ENCODE measurements at regions not wholly inside any gene's neighbourhood (a gene's known extent, or its start where the extent isn't known, plus 50 kb on each side); places are given as distances from the start of the nearest gene placed in this dataset.

DNA sequence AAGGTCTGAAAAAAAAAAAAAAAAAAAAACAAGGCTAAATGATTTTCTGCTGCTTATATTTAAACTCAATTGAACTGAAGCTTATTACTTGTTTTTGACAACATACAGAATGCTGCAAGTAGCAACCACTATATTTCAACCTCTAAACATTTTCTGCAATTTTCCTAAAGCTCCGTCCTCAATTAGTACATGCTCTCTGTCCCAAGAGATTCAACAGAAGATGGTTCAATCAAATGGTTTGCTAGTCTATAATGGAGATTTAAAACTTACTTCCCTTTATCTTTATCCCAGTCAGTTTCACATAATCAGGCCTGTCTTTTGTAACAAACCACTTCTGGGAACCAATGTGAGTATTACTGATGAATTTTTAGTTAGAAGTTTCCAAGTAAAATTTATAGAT is 485.1 kb upstream of the CDH7 start:
- no peak overlapping the region for H3K14ac ChIP-seq (ENCODE audit: low read length)
- H3K4me1 ChIP-seq (ENCODE audit: control insufficient read depth in 2 of 2, insufficient read depth in 1 of 2, low read depth in 1 of 2, low read length in 2 of 2) = peaks cover 0 to 6% of the 10 kb centered on the region in 2 donors
- H2BK5ac ChIP-seq (ENCODE audit: low read length) = no peak overlapping the region
- H2BK12ac ChIP-seq (ENCODE audit: low read length) = no peak overlapping the region
- H3K27ac ChIP-seq (replicated peaks; ENCODE audit: low read length) = no peak overlapping the region
- no peak overlapping the region for H3K4me3 ChIP-seq (ENCODE audit: low read length in 2 of 2)
- H2BK15ac ChIP-seq (ENCODE audit: low read length) = no peak overlapping the region
- no peaks in the 10 kb centered on the region for H3K79me1 ChIP-seq (ENCODE audit: low read depth, low read length)
- no CpG with 5 or more reads among the region's 1 CpG for WGBS, 2 donors (ENCODE audit: extremely low coverage in 2 of 2, insufficient read length in 2 of 2, insufficient replicate concordance in 1 of 2)
- H3K23ac ChIP-seq (ENCODE audit: low read depth, low read length, poor library complexity) = no peak overlapping the region
- H4K8ac ChIP-seq (ENCODE audit: low read depth, low read length) = no peak overlapping the region
- H3K4me2 ChIP-seq (ENCODE audit: insufficient read depth, low read length, poor library complexity, severe bottlenecking) = no peak overlapping the region
- no peaks in the 10 kb centered on the region for H3K27me3 ChIP-seq (ENCODE audit: control insufficient read depth in 3 of 3, insufficient read depth in 3 of 3, low read depth in 1 of 3, low read length in 3 of 3)
- no peak overlapping the region for H4K91ac ChIP-seq (ENCODE audit: low read depth, low read length, poor library complexity)
- H3K36me3 ChIP-seq (replicated peaks in 1 of 2; ENCODE audit: control insufficient read depth in 2 of 2, insufficient read depth in 2 of 2, low read length in 2 of 2) = no peaks in the 10 kb centered on the region
- H2BK120ac ChIP-seq (ENCODE audit: low read depth, low read length) = no peak overlapping the region
- H2AFZ ChIP-seq (ENCODE audit: low read length) = no peak overlapping the region
- no peak overlapping the region for H2AK5ac ChIP-seq (ENCODE audit: low read depth, low read length)
- no peak overlapping the region for H3K9ac ChIP-seq (ENCODE audit: low read depth, low read length, poor library complexity)
- H3K18ac ChIP-seq (ENCODE audit: low read length) = no peak overlapping the region
- H3K4ac ChIP-seq (ENCODE audit: low read length) = no peak overlapping the region
- DNase-seq (ENCODE audit: low spot score) = no peak
- H3K9me3 ChIP-seq (replicated peaks in 1 of 2; ENCODE audit: control insufficient read depth in 2 of 2, insufficient read depth in 1 of 2, low read depth in 1 of 2, low read length in 2 of 2) = no peaks in the 10 kb centered on the region

DNA sequence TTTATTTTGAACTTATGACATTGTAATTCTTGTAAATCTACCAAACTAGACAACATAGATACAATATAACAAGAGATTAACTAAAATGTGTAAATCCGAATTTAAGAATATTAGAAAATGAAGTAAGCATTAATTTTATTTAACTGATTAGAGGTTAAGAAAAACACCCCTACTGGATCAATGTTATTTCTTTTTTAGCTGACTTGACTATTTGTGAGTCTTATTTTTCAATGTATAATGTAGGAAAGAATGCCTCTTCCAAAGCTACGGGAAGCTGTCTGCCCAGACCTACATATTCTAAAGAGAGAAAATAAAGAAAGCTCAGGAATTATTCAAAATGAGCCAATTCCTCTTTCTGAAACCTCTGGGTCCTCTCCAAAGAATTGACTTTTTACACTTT is 490.8 kb upstream of the CDH7 start:
- no peak overlapping the region for H2BK15ac ChIP-seq (ENCODE audit: low read length)
- H2BK5ac ChIP-seq (ENCODE audit: low read length) = no peak overlapping the region
- H3K4me3 ChIP-seq (ENCODE audit: low read length in 2 of 2) = no peak overlapping the region
- no peak overlapping the region for H3K18ac ChIP-seq (ENCODE audit: low read length)
- no peak overlapping the region for H2BK120ac ChIP-seq (ENCODE audit: low read depth, low read length)
- H3K36me3 ChIP-seq (replicated peaks in 1 of 2; ENCODE audit: control insufficient read depth in 2 of 2, insufficient read depth in 2 of 2, low read length in 2 of 2) = no peaks in the 10 kb centered on the region
- H3K9ac ChIP-seq (ENCODE audit: low read depth, low read length, poor library complexity) = no peak overlapping the region
- no peak overlapping the region for H3K23ac ChIP-seq (ENCODE audit: low read depth, low read length, poor library complexity)
- H4K8ac ChIP-seq (ENCODE audit: low read depth, low read length) = no peak overlapping the region
- H3K27me3 ChIP-seq (ENCODE audit: control insufficient read depth in 3 of 3, insufficient read depth in 3 of 3, low read depth in 1 of 3, low read length in 3 of 3) = no peaks in the 10 kb centered on the region
- no CpG with 5 or more reads among the region's 2 CpGs for WGBS, 2 donors (ENCODE audit: extremely low coverage in 2 of 2, insufficient read length in 2 of 2, insufficient replicate concordance in 1 of 2)
- H3K9me3 ChIP-seq (replicated peaks in 1 of 2; ENCODE audit: control insufficient read depth in 2 of 2, insufficient read depth in 1 of 2, low read depth in 1 of 2, low read length in 2 of 2) = no peaks in the 10 kb centered on the region
- no peak overlapping the region for H2AFZ ChIP-seq (ENCODE audit: low read length)
- H3K14ac ChIP-seq (ENCODE audit: low read length) = no peak overlapping the region
- no peak overlapping the region for H3K27ac ChIP-seq (replicated peaks; ENCODE audit: low read length)
- DNase-seq (ENCODE audit: low spot score) = no peak
- no peak overlapping the region for H4K91ac ChIP-seq (ENCODE audit: low read depth, low read length, poor library complexity)
- no peaks in the 10 kb centered on the region for H3K79me1 ChIP-seq (ENCODE audit: low read depth, low read length)
- H2AK5ac ChIP-seq (ENCODE audit: low read depth, low read length) = no peak overlapping the region
- no peak overlapping the region for H2BK12ac ChIP-seq (ENCODE audit: low read length)
- H3K4ac ChIP-seq (ENCODE audit: low read length) = no peak overlapping the region
- peaks cover 0 to 6% of the 10 kb centered on the region in 2 donors for H3K4me1 ChIP-seq (ENCODE audit: control insufficient read depth in 2 of 2, insufficient read depth in 1 of 2, low read depth in 1 of 2, low read length in 2 of 2)
- no peak overlapping the region for H3K4me2 ChIP-seq (ENCODE audit: insufficient read depth, low read length, poor library complexity, severe bottlenecking)

DNA sequence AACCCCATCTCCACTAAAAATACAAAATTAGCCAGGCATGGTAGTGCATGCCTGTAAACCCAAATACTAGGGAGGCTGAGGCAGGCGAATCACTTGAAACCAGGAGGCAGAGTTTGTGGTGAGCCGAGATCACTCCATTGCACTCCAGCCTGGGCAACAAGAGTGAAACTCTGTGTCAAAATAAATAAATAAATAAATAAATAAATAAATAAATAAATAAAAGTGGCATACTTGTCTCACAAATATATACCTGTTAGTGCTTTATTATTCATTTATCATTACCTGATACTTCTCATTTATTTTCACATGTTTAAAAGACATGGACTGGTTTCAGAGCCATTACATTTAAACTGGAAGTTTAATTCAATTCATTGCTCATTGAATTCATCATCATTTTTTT is 491.4 kb upstream of the CDH7 start:
- Histone ChIP-seq H2BK12ac (ENCODE audit: low read length) (no peak overlapping the region), H2BK120ac (ENCODE audit: low read depth, low read length) (no peak overlapping the region), H3K14ac (ENCODE audit: low read length) (no peak overlapping the region), H3K23ac (ENCODE audit: low read depth, low read length, poor library complexity) (no peak overlapping the region), H3K4me2 (ENCODE audit: insufficient read depth, low read length, poor library complexity, severe bottlenecking) (no peak overlapping the region), H3K4me3 (ENCODE audit: low read length in 2 of 2) (no peak overlapping the region), H3K18ac (ENCODE audit: low read length) (no peak overlapping the region), H3K27ac (replicated peaks; ENCODE audit: low read length) (no peak overlapping the region), H4K91ac (ENCODE audit: low read depth, low read length, poor library complexity) (no peak overlapping the region), H3K9me3 (replicated peaks in 1 of 2; ENCODE audit: control insufficient read depth in 2 of 2, insufficient read depth in 1 of 2, low read depth in 1 of 2, low read length in 2 of 2) (no peaks in the 10 kb centered on the region), H4K8ac (ENCODE audit: low read depth, low read length) (no peak overlapping the region), H2BK5ac (ENCODE audit: low read length) (no peak overlapping the region), H3K79me1 (ENCODE audit: low read depth, low read length) (no peaks in the 10 kb centered on the region), H2AK5ac (ENCODE audit: low read depth, low read length) (no peak overlapping the region), H3K4me1 (ENCODE audit: control insufficient read depth in 2 of 2, insufficient read depth in 1 of 2, low read depth in 1 of 2, low read length in 2 of 2) (peaks cover 0 to 6% of the 10 kb centered on the region in 2 donors), H3K36me3 (replicated peaks in 1 of 2; ENCODE audit: control insufficient read depth in 2 of 2, insufficient read depth in 2 of 2, low read length in 2 of 2) (no peaks in the 10 kb centered on the region), H2BK15ac (ENCODE audit: low read length) (no peak overlapping the region), H3K4ac (ENCODE audit: low read length) (no peak overlapping the region), H2AFZ (ENCODE audit: low read length) (no peak overlapping the region), H3K27me3 (ENCODE audit: control insufficient read depth in 3 of 3, insufficient read depth in 3 of 3, low read depth in 1 of 3, low read length in 3 of 3) (no peaks in the 10 kb centered on the region), H3K9ac (ENCODE audit: low read depth, low read length, poor library complexity) (no peak overlapping the region)
- WGBS, 2 donors (ENCODE audit: extremely low coverage in 2 of 2, insufficient read length in 2 of 2, insufficient replicate concordance in 1 of 2) = no CpG with 5 or more reads among the region's 2 CpGs
- no peak for DNase-seq (ENCODE audit: low spot score)

DNA sequence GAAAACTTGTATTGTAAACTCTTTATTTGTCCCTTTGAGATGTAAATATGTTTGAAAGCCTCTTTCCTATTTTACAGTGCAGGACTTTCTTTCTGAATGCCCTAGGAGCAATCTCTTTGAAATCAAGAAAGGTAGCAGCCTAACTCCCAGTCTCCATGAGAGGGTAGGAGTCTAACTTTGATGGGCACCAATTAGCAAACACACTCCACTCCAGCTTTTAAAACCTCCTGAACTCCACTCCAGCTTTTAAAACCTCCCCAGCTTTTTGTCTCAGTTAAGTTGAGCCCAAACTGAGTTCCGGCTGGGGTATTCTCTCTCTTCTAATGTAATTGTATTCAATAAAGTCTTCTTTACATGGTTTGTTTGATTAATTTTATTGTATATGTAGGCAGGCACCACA is 493.7 kb upstream of the CDH7 start:
- Histone ChIP-seq H4K91ac (ENCODE audit: low read depth, low read length, poor library complexity) (no peak overlapping the region), H4K8ac (ENCODE audit: low read depth, low read length) (no peak overlapping the region), H2BK15ac (ENCODE audit: low read length) (no peak overlapping the region), H3K27ac (replicated peaks; ENCODE audit: low read length) (no peak overlapping the region), H3K4me2 (ENCODE audit: insufficient read depth, low read length, poor library complexity, severe bottlenecking) (no peak overlapping the region), H2BK5ac (ENCODE audit: low read length) (no peak overlapping the region), H3K18ac (ENCODE audit: low read length) (no peak overlapping the region), H3K36me3 (replicated peaks in 1 of 2; ENCODE audit: control insufficient read depth in 2 of 2, insufficient read depth in 2 of 2, low read length in 2 of 2) (no peaks in the 10 kb centered on the region), H3K9me3 (replicated peaks in 1 of 2; ENCODE audit: control insufficient read depth in 2 of 2, insufficient read depth in 1 of 2, low read depth in 1 of 2, low read length in 2 of 2) (no peaks in the 10 kb centered on the region), H3K9ac (ENCODE audit: low read depth, low read length, poor library complexity) (no peak overlapping the region), H3K79me1 (ENCODE audit: low read depth, low read length) (no peaks in the 10 kb centered on the region), H2AK5ac (ENCODE audit: low read depth, low read length) (no peak overlapping the region), H3K4ac (ENCODE audit: low read length) (no peak overlapping the region), H3K23ac (ENCODE audit: low read depth, low read length, poor library complexity) (no peak overlapping the region), H2BK12ac (ENCODE audit: low read length) (no peak overlapping the region), H2BK120ac (ENCODE audit: low read depth, low read length) (no peak overlapping the region), H3K14ac (ENCODE audit: low read length) (no peak overlapping the region), H2AFZ (ENCODE audit: low read length) (peak overlapping the region; percentile 79), H3K27me3 (ENCODE audit: control insufficient read depth in 3 of 3, insufficient read depth in 3 of 3, low read depth in 1 of 3, low read length in 3 of 3) (no peaks in the 10 kb centered on the region), H3K4me1 (ENCODE audit: control insufficient read depth in 2 of 2, insufficient read depth in 1 of 2, low read depth in 1 of 2, low read length in 2 of 2) (no peaks in the 10 kb centered on the region), H3K4me3 (ENCODE audit: low read length in 2 of 2) (no peak overlapping the region)
- no CpG with 5 or more reads among the region's 1 CpG for WGBS, 2 donors (ENCODE audit: extremely low coverage in 2 of 2, insufficient read length in 2 of 2, insufficient replicate concordance in 1 of 2)
- DNase-seq (ENCODE audit: low spot score) = no peak
